Astrocyte (in vitro differentiated cells and primary cell): ENCODE measurements at regions not wholly inside any gene's neighbourhood (a gene's known extent, or its start where the extent isn't known, plus 50 kb on each side); places are given as distances from the start of the nearest gene placed in this dataset.

ENCODE experiments used
- DNase-seq: peaks from one replicate; pipeline ENCODE4 v3.0.0-alpha.2; 2010; ENCODE audit warnings: low read depth
- FAIRE-seq: peaks from 2 replicates; lab custom pipeline; 2011; peaks lifted over from hg19 to GRCh38; lab: Jason Lieb, UNC
- H2AFZ ChIP-seq: 2 replicates; pipeline ENCODE4 v1.6.0; 2012; ENCODE audit warnings: low read depth, low read length, inconsistent platforms
- H3K27ac ChIP-seq: 2 replicates; pipeline ENCODE4 v1.5.1; 2011; ENCODE audit warnings: low read depth, low read length, inconsistent platforms
- H3K27me3 ChIP-seq: 2 replicates; pipeline ENCODE4 v1.6.0; 2011; ENCODE audit warnings: low read length, inconsistent platforms; ENCODE audit not compliant: insufficient read depth
- H3K36me3 ChIP-seq: 2 replicates; pipeline ENCODE4 v1.5.1; 2011; ENCODE audit warnings: low read length, inconsistent platforms; ENCODE audit not compliant: insufficient read depth
- H3K4me1 ChIP-seq: 2 replicates; pipeline ENCODE4 v1.5.1; 2011; ENCODE audit warnings: low read length, inconsistent platforms; ENCODE audit not compliant: insufficient read depth
- H3K4me2 ChIP-seq: 2 replicates; pipeline ENCODE4 v1.6.0; 2012; ENCODE audit warnings: low read length, inconsistent platforms
- H3K4me3 ChIP-seq: 2 replicates; pipeline ENCODE4 v1.5.1; 2011; ENCODE audit warnings: low read depth, mild to moderate bottlenecking, low read length, inconsistent platforms; ENCODE audit not compliant: insufficient read depth
- H3K79me2 ChIP-seq: 2 replicates; pipeline ENCODE4 v1.6.0; 2012; ENCODE audit warnings: mild to moderate bottlenecking, low read length, inconsistent platforms; ENCODE audit not compliant: insufficient read depth
- H3K9ac ChIP-seq: 2 replicates; pipeline ENCODE4 v1.6.0; 2012; ENCODE audit warnings: mild to moderate bottlenecking, low read length, inconsistent platforms
- H3K9me3 ChIP-seq: 2 replicates; pipeline ENCODE4 v1.5.1; 2012; ENCODE audit warnings: low read depth, mild to moderate bottlenecking, low read length, inconsistent platforms; ENCODE audit not compliant: insufficient read depth
- H4K20me1 ChIP-seq: 2 replicates; pipeline ENCODE4 v1.6.0; 2012; ENCODE audit warnings: low read length, inconsistent platforms; ENCODE audit not compliant: insufficient read depth
- H3K27ac Mint-ChIP-seq: one replicate; pipeline ENCODE4 v1.8.0; 2021; ENCODE audit warnings: mild to moderate bottlenecking, mixed read lengths; ENCODE audit not compliant: unreplicated experiment
- H3K27me3 Mint-ChIP-seq: one replicate; pipeline ENCODE4 v1.8.0; 2021; ENCODE audit warnings: low read depth, mixed read lengths; ENCODE audit not compliant: unreplicated experiment
- H3K36me3 Mint-ChIP-seq: one replicate; pipeline ENCODE4 v1.8.0; 2021; ENCODE audit warnings: low read depth, mixed read lengths; ENCODE audit not compliant: unreplicated experiment
- H3K4me1 Mint-ChIP-seq: one replicate; pipeline ENCODE4 v1.8.0; 2021; ENCODE audit warnings: low read depth, mixed read lengths; ENCODE audit not compliant: unreplicated experiment
- H3K4me3 Mint-ChIP-seq: one replicate; pipeline ENCODE4 v1.8.0; 2021; ENCODE audit warnings: mild to moderate bottlenecking, moderate library complexity, mixed read lengths; ENCODE audit not compliant: unreplicated experiment
- H3K9me3 Mint-ChIP-seq: one replicate; pipeline ENCODE4 v1.8.0; 2021; ENCODE audit warnings: mild to moderate bottlenecking, mixed read lengths; ENCODE audit not compliant: unreplicated experiment
- EZH2 ChIP-seq: IDR thresholded peaks from 2 replicates; pipeline ENCODE4 v1.6.1; 2012; ENCODE audit warnings: mild to moderate bottlenecking, low read length, inconsistent platforms; ENCODE audit not compliant: insufficient read depth
- TF ChIP-seq, protein P1 (sequence below): IDR thresholded peaks from 2 replicates; pipeline ENCODE4 v1.5.1; 2011; ENCODE audit warnings: low read depth, mild to moderate bottlenecking, inconsistent platforms, low read length, moderate library complexity; ENCODE audit not compliant: insufficient read depth

DNA sequence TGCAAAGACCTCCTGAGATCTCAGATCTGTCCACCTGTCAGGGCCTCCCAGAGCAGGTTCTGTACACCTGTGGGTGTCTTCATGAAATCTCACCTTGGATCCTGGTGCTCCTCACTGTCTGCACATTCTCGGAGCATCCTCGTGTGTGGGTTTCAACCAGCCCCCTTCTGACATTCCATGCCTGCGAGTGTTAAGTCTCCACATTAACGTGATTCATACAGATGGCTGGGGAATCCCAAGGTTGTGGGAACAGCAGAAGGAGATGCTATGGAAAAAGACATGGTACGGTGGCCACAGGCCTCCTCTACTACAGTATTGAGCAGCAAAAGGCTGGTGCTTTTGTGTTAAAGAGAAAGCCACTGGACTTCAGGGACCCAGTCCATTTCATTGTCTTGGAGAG, 556.5 kb downstream of the DHX35 start:
- Histone ChIP-seq H3K4me3 (no peak overlapping the region), H3K36me3 (no peaks in the 10 kb centered on the region), H3K27ac (no peak overlapping the region), H3K27me3 (no peaks in the 10 kb centered on the region), H3K9ac (no peak overlapping the region), H3K9me3 (no peaks in the 10 kb centered on the region), H2AFZ (no peak overlapping the region), H3K4me2 (no peak overlapping the region), H3K79me2 (no peaks in the 10 kb centered on the region), H3K4me1 (no peaks in the 10 kb centered on the region), H4K20me1 (no peaks in the 10 kb centered on the region)
- peaks cover 4% of the 10 kb centered on the region for H3K9me3 Mint-ChIP-seq
- peaks cover 11% of the 10 kb centered on the region for H3K4me1 Mint-ChIP-seq
- H3K27ac Mint-ChIP-seq: no peak overlapping the region
- no peaks in the 10 kb centered on the region for H3K27me3 Mint-ChIP-seq
- DNase-seq (no peak), FAIRE-seq (no peak)
- TF ChIP-seq EZH2: no peak
- TF ChIP-seq, protein P1, sequence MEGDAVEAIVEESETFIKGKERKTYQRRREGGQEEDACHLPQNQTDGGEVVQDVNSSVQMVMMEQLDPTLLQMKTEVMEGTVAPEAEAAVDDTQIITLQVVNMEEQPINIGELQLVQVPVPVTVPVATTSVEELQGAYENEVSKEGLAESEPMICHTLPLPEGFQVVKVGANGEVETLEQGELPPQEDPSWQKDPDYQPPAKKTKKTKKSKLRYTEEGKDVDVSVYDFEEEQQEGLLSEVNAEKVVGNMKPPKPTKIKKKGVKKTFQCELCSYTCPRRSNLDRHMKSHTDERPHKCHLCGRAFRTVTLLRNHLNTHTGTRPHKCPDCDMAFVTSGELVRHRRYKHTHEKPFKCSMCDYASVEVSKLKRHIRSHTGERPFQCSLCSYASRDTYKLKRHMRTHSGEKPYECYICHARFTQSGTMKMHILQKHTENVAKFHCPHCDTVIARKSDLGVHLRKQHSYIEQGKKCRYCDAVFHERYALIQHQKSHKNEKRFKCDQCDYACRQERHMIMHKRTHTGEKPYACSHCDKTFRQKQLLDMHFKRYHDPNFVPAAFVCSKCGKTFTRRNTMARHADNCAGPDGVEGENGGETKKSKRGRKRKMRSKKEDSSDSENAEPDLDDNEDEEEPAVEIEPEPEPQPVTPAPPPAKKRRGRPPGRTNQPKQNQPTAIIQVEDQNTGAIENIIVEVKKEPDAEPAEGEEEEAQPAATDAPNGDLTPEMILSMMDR: no peak
- H3K4me3 Mint-ChIP-seq: no peak overlapping the region
- no peaks in the 10 kb centered on the region for H3K36me3 Mint-ChIP-seq

DNA sequence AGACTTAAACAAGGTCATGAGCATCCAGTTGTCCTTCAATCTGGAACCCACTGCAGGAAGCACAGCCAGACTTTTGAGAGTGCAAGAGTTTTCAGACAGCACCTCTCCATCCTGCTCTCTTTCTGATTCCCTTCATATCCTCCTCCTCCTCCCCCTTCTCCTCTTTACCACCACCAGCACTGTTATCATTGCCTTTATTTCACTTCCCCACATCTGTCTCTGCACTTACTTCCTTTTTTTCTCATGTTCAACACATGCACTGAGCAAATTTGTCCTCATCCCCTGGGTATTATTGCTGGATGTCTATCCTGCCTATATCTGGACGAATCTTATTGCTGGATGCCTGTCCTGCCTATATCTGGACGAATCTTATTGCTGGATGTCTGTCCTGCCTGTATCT, 554.8 kb downstream of the DHX35 start:
- Mint-ChIP-seq H3K27me3 (no peaks in the 10 kb centered on the region), H3K9me3 (peaks cover 4% of the 10 kb centered on the region), H3K4me1 (peaks cover 7% of the 10 kb centered on the region), H3K4me3 (no peak overlapping the region), H3K27ac (no peak overlapping the region), H3K36me3 (no peaks in the 10 kb centered on the region)
- TF ChIP-seq EZH2: no peak
- TF ChIP-seq, protein P1: no peak
- no peaks in the 10 kb centered on the region for H3K9me3 ChIP-seq
- H3K4me2 ChIP-seq: no peak overlapping the region
- H3K4me1 ChIP-seq: no peaks in the 10 kb centered on the region
- H3K27ac ChIP-seq: no peak overlapping the region
- no peak overlapping the region for H3K9ac ChIP-seq
- H4K20me1 ChIP-seq: no peaks in the 10 kb centered on the region
- no peaks in the 10 kb centered on the region for H3K27me3 ChIP-seq
- no peak overlapping the region for H3K4me3 ChIP-seq
- no peaks in the 10 kb centered on the region for H3K36me3 ChIP-seq
- no peak for DNase-seq
- no peak for FAIRE-seq
- no peak overlapping the region for H2AFZ ChIP-seq
- H3K79me2 ChIP-seq: no peaks in the 10 kb centered on the region

DNA sequence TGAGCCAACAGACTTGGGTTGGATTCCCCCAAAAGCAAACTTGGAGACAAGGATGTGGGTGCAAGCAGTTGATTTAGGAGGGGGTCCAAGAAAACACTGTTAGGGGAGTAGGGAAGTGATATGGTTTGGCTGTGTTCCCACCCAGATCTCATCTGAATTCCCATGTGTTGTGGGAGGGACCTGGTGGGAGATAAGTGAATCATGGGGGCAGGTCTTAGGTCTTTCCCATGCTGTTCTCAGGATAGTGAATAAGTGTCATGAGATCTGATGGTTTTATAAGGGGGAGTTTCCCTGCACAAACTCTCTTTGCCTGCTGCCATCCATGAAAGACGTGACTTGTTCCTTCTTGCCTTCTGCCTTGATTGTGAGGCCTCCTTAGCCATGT, 542.6 kb downstream of the DHX35 start:
- Histone ChIP-seq H4K20me1 (no peaks in the 10 kb centered on the region), H3K36me3 (no peaks in the 10 kb centered on the region), H3K4me3 (no peak overlapping the region), H3K27ac (no peak overlapping the region), H3K27me3 (no peaks in the 10 kb centered on the region), H3K9ac (no peak overlapping the region), H3K4me1 (no peaks in the 10 kb centered on the region), H3K4me2 (no peak overlapping the region), H2AFZ (no peak overlapping the region), H3K79me2 (no peaks in the 10 kb centered on the region), H3K9me3 (no peaks in the 10 kb centered on the region)
- peaks cover 3% of the 10 kb centered on the region for H3K9me3 Mint-ChIP-seq
- no peak overlapping the region for H3K27ac Mint-ChIP-seq
- FAIRE-seq (no peak), DNase-seq (no peak)
- no peak overlapping the region for H3K4me3 Mint-ChIP-seq
- H3K27me3 Mint-ChIP-seq: peaks cover 3% of the 10 kb centered on the region
- H3K4me1 Mint-ChIP-seq: peaks cover 4% of the 10 kb centered on the region
- no peaks in the 10 kb centered on the region for H3K36me3 Mint-ChIP-seq
- no peak for TF ChIP-seq EZH2
- TF ChIP-seq, protein P1: no peak
